GM23338 (cell line): ENCODE measurements at regions not wholly inside any gene's neighbourhood (a gene's known extent, or its start where the extent isn't known, plus 50 kb on each side); places are given as distances from the start of the nearest gene placed in this dataset.

Experiments
- ATAC-seq: fragments of 200-7000 bp; cut with Tn5 transposase; 3 replicates; pipeline ENCODE4 v1.9.1; 2020
- DNase-seq: peaks from one replicate; pipeline ENCODE4 v3.0.0-alpha.2; 2015; ENCODE audit warnings: low spot score
- H2AFZ ChIP-seq: fragments of 200-600 bp; sonication (generic); 2 replicates; pipeline ENCODE4 v1.8.0; 2016; ENCODE audit warnings: antibody characterized with exemption, mild to moderate bottlenecking, moderate library complexity
- H3F3A ChIP-seq: fragments of 200-600 bp; sonication (generic); replicated peaks from 2 replicates; pipeline ENCODE4 v1.8.0; 2017; ENCODE audit warnings: antibody characterized with exemption, mixed run types, low read depth
- H3K27ac ChIP-seq: fragments of 200-600 bp; sonication (generic); 2 replicates; pipeline ENCODE4 v1.6.1; 2016; ENCODE audit warnings: low read depth
- H3K27me3 ChIP-seq: fragments of 200-600 bp; sonication (generic); 2 replicates; pipeline ENCODE4 v1.8.0; 2016; ENCODE audit warnings: mild to moderate bottlenecking, mixed run types, moderate library complexity; ENCODE audit not compliant: insufficient read depth
- H3K36me3 ChIP-seq: fragments of 200-600 bp; sonication (generic); 2 replicates; pipeline ENCODE4 v1.8.0; 2016; ENCODE audit warnings: mild to moderate bottlenecking; ENCODE audit not compliant: insufficient read depth
- H3K4me1 ChIP-seq: fragments of 200-600 bp; sonication (generic); 2 replicates; pipeline ENCODE4 v1.8.0; 2016; ENCODE audit warnings: mild to moderate bottlenecking, moderate library complexity; ENCODE audit not compliant: insufficient read depth
- H3K4me2 ChIP-seq: fragments of 200-600 bp; sonication (generic); 2 replicates; pipeline ENCODE4 v1.7.1; 2017; ENCODE audit warnings: mixed run types
- H3K4me3 ChIP-seq: fragments of 200-600 bp; sonication (generic); 2 replicates; pipeline ENCODE4 v1.6.1; 2016; ENCODE audit warnings: mixed run types
- H3K79me2 ChIP-seq: fragments of 200-600 bp; sonication (generic); replicated peaks from 2 replicates; pipeline ENCODE4 v1.8.0; 2017; ENCODE audit warnings: mild to moderate bottlenecking; ENCODE audit not compliant: insufficient read depth
- H3K9me2 ChIP-seq: fragments of 200-600 bp; sonication (generic); 2 replicates; pipeline ENCODE4 v1.8.0; 2017; ENCODE audit not compliant: insufficient read depth
- H4K20me1 ChIP-seq: fragments of 200-600 bp; sonication (generic); replicated peaks from 2 replicates; pipeline ENCODE4 v1.8.0; 2017; ENCODE audit warnings: mild to moderate bottlenecking; ENCODE audit not compliant: insufficient read depth
- H3K27ac Mint-ChIP-seq: 2 replicates; pipeline ENCODE4 v1.8.0; 2020; ENCODE audit warnings: inconsistent platforms, mild to moderate bottlenecking, moderate library complexity, mixed read lengths
- H3K27me3 Mint-ChIP-seq: 3 replicates; pipeline ENCODE4 v1.8.0; 2022; ENCODE audit warnings: low read depth, mild to moderate bottlenecking, moderate library complexity, mixed read lengths, inconsistent platforms; ENCODE audit not compliant: insufficient read depth, poor library complexity
- H3K36me3 Mint-ChIP-seq: 3 replicates; pipeline ENCODE4 v1.8.0; 2021; ENCODE audit warnings: low read depth, mild to moderate bottlenecking, inconsistent platforms, moderate library complexity, mixed read lengths
- H3K4me1 Mint-ChIP-seq: 3 replicates; pipeline ENCODE4 v1.8.0; 2020; ENCODE audit warnings: mild to moderate bottlenecking, inconsistent platforms, mixed read lengths
- H3K4me3 Mint-ChIP-seq: 3 replicates; pipeline ENCODE4 v1.8.0; 2021; ENCODE audit warnings: moderate library complexity, mild to moderate bottlenecking, inconsistent platforms, mixed read lengths
- H3K9me3 Mint-ChIP-seq: 3 replicates; pipeline ENCODE4 v1.8.0; 2020; ENCODE audit warnings: moderate library complexity, mild to moderate bottlenecking, inconsistent platforms, mixed read lengths
- CREB1 ChIP-seq: fragments of 250-450 bp; sonication (Bioruptor Pico); IDR thresholded peaks from 2 replicates; pipeline ENCODE4 v1.5.0; 2020; ENCODE audit warnings: low read depth, mild to moderate bottlenecking, moderate library complexity
- EZH2 ChIP-seq: fragments of 200-600 bp; sonication (generic); IDR thresholded peaks from one replicate; pipeline ENCODE4 v1.8.0; 2017; ENCODE audit warnings: antibody characterized with exemption, mild to moderate bottlenecking, low read depth; ENCODE audit not compliant: unreplicated experiment
- EZH2phosphoT487 ChIP-seq: fragments of 200-600 bp; sonication (generic); IDR thresholded peaks from one replicate; pipeline ENCODE4 v1.8.1; 2018; ENCODE audit warnings: antibody characterized with exemption; ENCODE audit not compliant: unreplicated experiment
- JUNB ChIP-seq: IDR thresholded peaks from one replicate; pipeline ENCODE4 v1.6.1; 2016; ENCODE audit warnings: antibody characterized with exemption; ENCODE audit not compliant: unreplicated experiment
- STAT1 ChIP-seq: IDR thresholded peaks from one replicate; pipeline ENCODE4 v1.6.1; 2016; ENCODE audit warnings: antibody characterized with exemption; ENCODE audit not compliant: unreplicated experiment
- ZNF331 ChIP-seq: fragments of 250-450 bp; sonication (Bioruptor Pico); IDR thresholded peaks from 2 replicates; pipeline ENCODE4 v1.5.0; 2020; ENCODE audit warnings: low read depth, mild to moderate bottlenecking, moderate library complexity
- TF ChIP-seq, protein P1 (sequence below): fragments of 250-450 bp; sonication (Bioruptor Pico); IDR thresholded peaks from 2 replicates; pipeline ENCODE4 v1.5.0; 2020; ENCODE audit warnings: mild to moderate bottlenecking, moderate library complexity
- TF ChIP-seq, protein P2 (sequence below), 2 experiments: fragments of 200-600 bp in 1 of 2; sonication (generic) in 1 of 2; conservative IDR thresholded peaks; 2 replicates each; pipeline versions ENCODE4 v1.5.1 to v1.6.1; 2016 to 2017; ENCODE audit warnings: antibody characterized with exemption in 2 of 2, low read depth in 2 of 2, mild to moderate bottlenecking in 2 of 2, moderate library complexity in 1 of 2

DNA sequence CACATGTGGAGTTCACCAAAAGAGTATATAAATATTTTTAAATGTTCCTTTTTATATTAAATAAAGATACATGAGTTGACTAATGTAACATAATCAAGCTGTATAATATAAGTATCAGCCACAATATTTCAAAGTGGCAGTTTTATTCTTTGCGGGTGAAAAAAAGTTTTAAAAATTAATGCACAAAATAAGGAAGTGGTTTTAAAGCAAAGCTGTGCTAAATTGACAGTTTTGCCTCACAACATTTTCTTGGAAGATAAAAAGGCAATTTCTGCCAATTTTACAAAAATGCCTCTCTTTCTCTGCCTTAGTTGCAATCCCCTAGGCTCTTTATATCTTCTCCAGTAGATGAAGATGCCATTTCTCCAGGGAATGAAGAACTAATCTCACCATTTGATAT lies 719.1 kb downstream of the C12orf50 start (continued):
- TF ChIP-seq, protein P1, sequence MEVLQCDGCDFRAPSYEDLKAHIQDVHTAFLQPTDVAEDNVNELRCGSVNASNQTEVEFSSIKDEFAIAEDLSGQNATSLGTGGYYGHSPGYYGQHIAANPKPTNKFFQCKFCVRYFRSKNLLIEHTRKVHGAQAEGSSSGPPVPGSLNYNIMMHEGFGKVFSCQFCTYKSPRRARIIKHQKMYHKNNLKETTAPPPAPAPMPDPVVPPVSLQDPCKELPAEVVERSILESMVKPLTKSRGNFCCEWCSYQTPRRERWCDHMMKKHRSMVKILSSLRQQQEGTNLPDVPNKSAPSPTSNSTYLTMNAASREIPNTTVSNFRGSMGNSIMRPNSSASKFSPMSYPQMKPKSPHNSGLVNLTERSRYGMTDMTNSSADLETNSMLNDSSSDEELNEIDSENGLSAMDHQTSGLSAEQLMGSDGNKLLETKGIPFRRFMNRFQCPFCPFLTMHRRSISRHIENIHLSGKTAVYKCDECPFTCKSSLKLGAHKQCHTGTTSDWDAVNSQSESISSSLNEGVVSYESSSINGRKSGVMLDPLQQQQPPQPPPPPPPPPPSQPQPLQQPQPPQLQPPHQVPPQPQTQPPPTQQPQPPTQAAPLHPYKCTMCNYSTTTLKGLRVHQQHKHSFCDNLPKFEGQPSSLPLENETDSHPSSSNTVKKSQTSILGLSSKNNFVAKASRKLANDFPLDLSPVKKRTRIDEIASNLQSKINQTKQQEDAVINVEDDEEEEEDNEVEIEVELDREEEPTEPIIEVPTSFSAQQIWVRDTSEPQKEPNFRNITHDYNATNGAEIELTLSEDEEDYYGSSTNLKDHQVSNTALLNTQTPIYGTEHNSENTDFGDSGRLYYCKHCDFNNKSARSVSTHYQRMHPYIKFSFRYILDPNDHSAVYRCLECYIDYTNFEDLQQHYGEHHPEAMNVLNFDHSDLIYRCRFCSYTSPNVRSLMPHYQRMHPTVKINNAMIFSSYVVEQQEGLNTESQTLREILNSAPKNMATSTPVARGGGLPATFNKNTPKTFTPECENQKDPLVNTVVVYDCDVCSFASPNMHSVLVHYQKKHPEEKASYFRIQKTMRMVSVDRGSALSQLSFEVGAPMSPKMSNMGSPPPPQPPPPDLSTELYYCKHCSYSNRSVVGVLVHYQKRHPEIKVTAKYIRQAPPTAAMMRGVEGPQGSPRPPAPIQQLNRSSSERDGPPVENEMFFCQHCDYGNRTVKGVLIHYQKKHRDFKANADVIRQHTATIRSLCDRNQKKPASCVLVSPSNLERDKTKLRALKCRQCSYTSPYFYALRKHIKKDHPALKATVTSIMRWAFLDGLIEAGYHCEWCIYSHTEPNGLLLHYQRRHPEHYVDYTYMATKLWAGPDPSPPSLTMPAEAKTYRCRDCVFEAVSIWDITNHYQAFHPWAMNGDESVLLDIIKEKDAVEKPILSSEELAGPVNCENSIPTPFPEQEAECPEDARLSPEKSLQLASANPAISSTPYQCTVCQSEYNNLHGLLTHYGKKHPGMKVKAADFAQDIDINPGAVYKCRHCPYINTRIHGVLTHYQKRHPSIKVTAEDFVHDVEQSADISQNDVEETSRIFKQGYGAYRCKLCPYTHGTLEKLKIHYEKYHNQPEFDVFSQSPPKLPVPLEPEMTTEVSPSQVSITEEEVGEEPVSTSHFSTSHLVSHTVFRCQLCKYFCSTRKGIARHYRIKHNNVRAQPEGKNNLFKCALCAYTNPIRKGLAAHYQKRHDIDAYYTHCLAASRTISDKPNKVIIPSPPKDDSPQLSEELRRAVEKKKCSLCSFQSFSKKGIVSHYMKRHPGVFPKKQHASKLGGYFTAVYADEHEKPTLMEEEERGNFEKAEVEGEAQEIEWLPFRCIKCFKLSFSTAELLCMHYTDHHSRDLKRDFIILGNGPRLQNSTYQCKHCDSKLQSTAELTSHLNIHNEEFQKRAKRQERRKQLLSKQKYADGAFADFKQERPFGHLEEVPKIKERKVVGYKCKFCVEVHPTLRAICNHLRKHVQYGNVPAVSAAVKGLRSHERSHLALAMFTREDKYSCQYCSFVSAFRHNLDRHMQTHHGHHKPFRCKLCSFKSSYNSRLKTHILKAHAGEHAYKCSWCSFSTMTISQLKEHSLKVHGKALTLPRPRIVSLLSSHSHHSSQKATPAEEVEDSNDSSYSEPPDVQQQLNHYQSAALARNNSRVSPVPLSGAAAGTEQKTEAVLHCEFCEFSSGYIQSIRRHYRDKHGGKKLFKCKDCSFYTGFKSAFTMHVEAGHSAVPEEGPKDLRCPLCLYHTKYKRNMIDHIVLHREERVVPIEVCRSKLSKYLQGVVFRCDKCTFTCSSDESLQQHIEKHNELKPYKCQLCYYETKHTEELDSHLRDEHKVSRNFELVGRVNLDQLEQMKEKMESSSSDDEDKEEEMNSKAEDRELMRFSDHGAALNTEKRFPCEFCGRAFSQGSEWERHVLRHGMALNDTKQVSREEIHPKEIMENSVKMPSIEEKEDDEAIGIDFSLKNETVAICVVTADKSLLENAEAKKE: no peak
- TF ChIP-seq, protein P2, sequence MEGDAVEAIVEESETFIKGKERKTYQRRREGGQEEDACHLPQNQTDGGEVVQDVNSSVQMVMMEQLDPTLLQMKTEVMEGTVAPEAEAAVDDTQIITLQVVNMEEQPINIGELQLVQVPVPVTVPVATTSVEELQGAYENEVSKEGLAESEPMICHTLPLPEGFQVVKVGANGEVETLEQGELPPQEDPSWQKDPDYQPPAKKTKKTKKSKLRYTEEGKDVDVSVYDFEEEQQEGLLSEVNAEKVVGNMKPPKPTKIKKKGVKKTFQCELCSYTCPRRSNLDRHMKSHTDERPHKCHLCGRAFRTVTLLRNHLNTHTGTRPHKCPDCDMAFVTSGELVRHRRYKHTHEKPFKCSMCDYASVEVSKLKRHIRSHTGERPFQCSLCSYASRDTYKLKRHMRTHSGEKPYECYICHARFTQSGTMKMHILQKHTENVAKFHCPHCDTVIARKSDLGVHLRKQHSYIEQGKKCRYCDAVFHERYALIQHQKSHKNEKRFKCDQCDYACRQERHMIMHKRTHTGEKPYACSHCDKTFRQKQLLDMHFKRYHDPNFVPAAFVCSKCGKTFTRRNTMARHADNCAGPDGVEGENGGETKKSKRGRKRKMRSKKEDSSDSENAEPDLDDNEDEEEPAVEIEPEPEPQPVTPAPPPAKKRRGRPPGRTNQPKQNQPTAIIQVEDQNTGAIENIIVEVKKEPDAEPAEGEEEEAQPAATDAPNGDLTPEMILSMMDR (conservative IDR thresholded peaks at IDR 0.05; ENCODE audit: low read depth in 2 of 2): no peak
- no peak for TF ChIP-seq CREB1 (CRISPR knock-in tag)
- no peak for TF ChIP-seq ZNF331

DNA sequence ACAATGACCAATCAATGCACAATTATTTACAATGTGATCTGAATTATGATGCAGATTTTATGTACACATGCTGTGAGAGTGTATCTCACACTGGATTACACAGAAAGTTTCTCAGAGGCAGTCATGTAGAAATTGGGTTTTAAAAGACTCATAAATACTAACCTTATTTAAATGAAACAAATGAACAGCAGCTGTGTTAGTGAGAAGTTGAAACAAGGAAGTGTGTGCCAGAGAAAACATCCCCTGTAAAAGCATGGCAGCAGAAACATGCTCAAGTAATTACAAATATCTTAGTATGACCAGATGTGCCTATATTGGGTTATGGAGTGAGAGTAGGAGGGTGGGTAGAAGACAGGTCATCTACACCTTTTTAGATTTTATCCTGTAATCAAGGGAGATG lies 723.7 kb downstream of the C12orf50 start:
- Mint-ChIP-seq H3K27ac (no peak overlapping the region), H3K4me1 (peaks cover 2% of the 10 kb centered on the region; the same call in 1 of the 3 replicates), H3K9me3 (no peaks in the 10 kb centered on the region), H3K4me3 (no peak overlapping the region), H3K36me3 (no peaks in the 10 kb centered on the region), H3K27me3 (no peaks in the 10 kb centered on the region)
- ATAC-seq: no peak
- no peaks in the 10 kb centered on the region for H3K9me2 ChIP-seq
- H3K27me3 ChIP-seq: no peaks in the 10 kb centered on the region
- no peak for DNase-seq
- no peak overlapping the region for H3K4me3 ChIP-seq
- H3K27ac ChIP-seq: no peak overlapping the region
- H3K79me2 ChIP-seq: no peaks in the 10 kb centered on the region
- no peaks in the 10 kb centered on the region for H3K4me1 ChIP-seq
- H4K20me1 ChIP-seq: no peaks in the 10 kb centered on the region
- no peak overlapping the region; the same call in 1 of the 2 replicates for H2AFZ ChIP-seq
- H3F3A ChIP-seq: no peaks in the 10 kb centered on the region
- no peaks in the 10 kb centered on the region for H3K36me3 ChIP-seq
- no peak overlapping the region for H3K4me2 ChIP-seq
- TF ChIP-seq JUNB (no peak), EZH2phosphoT487 (no peak), STAT1 (no peak), EZH2 (no peak)
- TF ChIP-seq, protein P1: no peak
